DMS53 treated with DMSO at 0.1 percent for 48 hours (cell line): ENCODE measurements at regions not wholly inside any gene's neighbourhood (a gene's known extent, or its start where the extent isn't known, plus 50 kb on each side); places are given as distances from the start of the nearest gene placed in this dataset.

Experiments used
- DNase-seq: peaks from one replicate; lab custom pipeline; 2025; ENCODE audit not compliant: unreplicated experiment; lab: John Stamatoyannopoulos, UW

GRCh38 chr3:180332608-180333007 is 269.4 kb upstream of the TTC14 start:
- DNase-seq = no peak

DNA sequence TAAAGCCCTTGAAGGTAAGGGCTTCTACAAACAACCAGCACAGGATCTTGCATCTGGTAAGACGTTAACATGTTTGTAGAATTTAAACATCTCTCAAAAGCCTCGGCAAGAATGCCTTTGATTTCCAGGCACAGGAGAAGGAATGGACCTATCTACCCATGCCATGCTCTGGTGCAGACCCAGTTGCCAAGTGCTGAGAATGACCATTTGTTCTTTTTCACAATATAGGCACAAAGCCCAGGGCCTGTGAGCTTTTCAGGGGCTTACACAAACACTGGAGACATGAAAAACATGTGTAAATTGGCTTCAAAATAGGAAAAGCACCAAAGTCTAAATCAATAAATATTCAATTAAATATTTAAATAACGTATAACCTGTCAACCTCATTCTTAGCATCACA is 266.9 kb upstream of the TTC14 start:
- DNase-seq = no peak

DNA sequence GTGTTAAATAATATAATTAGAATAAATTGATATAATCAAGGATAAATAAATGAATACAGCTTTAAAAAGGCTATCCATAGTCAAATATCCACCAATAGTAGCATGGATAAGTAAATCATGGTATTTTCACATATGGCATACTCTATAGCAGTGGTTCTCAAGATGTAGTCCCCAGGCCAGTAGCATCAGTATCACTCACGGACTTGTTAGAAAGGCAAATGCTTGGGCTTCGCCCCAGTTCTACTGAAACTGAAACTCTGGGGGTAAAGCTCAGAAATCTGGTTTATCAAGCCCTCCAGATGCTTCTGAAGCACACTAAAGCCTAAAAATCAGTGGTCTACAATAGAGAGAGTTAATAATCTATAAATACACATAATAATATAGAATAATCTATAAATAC is 261.6 kb upstream of the TTC14 start:
- no peak for DNase-seq

DNA sequence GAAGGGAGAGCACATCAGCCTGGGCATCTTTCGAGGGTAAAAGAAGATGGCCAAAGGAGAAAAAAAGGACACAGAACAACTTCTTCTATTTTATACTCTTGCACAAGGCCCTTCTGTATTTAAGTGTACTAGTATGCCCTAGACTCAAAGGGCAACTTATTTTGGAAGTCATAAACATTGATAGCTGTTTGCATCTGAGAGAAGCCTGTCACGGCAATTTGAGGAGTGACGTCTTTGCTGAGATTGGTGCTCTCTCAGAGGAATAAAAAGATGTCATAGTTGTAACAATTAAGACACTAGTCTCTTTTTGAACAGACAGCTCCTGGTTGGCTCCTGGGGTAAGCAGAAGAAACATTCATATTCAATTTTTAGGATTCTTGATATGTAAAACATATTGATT is 260.4 kb upstream of the TTC14 start:
- DNase-seq = no peak

DNA sequence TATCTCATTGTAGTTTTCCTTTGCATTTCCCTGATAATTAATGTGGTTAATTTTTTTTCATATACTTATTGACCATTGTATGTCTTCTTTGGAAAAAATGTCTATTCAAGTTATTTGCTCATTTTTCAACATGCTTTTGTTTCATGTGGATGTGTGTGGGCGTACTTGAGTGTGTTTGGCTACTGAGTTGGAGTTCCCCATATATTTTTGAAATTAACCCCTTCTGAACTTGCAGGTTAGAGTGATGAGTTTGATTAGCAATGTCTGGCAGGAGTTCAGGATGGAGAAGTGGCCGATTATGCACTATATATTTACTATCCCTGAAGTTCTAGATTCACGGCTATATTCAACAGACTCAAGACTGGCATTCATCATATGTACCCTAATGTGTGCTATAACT is 250.4 kb upstream of the TTC14 start:
- DNase-seq = no peak

DNA sequence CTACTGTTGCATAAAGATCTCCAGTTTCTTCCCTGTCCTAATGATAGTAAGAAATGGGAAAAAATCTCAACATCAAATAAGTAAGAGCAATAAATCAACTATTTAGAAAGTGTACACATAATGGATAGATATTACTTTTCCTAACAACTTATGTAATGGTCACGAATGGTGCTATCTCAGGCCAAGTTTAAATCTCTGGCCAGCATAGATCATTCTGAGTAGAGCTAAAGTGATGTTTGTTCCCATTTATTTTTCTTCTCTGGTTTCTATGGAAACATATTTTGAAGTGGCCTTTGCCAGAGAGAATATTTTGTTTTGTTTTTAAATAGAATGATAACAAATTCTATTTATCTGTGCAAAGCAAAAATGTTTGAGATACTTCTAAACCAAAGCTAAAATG is 249.7 kb upstream of the TTC14 start:
- DNase-seq = no peak

GRCh38 chr3:180354214-180354613 is 247.7 kb upstream of the TTC14 start:
- no peak for DNase-seq

- DNase-seq = no peak
These were observed 243.8 kb upstream of the TTC14 start for GRCh38 chr3:180358179-180358578.

DNA sequence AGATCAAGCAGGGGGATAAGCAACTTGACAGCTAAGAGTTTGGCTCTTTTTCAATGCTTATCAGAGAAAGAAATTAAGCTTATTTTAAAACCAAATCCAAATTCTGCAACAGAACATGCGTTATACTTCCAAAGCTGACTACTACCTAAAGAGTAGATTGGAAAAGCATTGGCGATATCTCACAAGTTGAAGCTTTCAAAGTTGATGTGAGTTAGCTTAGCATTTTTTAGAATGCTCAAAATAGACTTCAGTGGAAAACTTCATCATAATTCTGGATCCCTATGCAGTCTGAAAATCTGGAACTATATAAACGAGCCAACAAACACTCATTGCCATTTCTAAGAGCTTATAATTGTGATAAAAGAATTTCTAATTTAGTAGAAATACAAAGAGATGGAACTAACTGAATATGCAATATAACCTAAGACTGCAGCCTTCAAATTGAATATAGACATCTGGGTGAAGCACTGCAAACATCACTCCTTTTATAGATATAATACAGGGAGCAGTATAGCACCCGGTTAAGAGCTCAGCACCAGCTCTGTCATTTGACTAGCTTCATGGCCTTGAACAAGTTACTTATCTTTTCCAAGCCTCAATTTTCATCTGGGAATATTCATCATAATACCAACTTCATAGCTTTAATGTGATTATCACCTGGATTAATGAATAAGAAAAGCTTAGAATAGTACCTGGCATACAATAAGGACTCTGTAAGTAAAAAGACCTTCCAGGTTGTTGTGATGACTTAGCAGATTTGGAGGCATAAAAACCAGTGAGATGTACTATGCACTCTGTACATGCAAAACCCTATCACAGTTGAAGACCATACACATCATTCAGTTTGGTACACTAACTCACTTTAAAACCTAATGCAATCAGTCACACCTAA is 242.7 kb upstream of the TTC14 start:
- no peak for DNase-seq

GRCh38 chr3:180359953-180360279 is 242.0 kb upstream of the TTC14 start:
- no peak for DNase-seq

GRCh38 chr3:180362081-180362480 is 239.9 kb upstream of the TTC14 start:
- DNase-seq = no peak

GRCh38 chr3:180375831-180376230 is 226.1 kb upstream of the TTC14 start:
- DNase-seq = no peak

- no peak for DNase-seq
These were observed 223.5 kb upstream of the TTC14 start for GRCh38 chr3:180378496-180378895.

GRCh38 chr3:180382638-180383180 is 219.3 kb upstream of the TTC14 start:
- DNase-seq = no peak

DNA sequence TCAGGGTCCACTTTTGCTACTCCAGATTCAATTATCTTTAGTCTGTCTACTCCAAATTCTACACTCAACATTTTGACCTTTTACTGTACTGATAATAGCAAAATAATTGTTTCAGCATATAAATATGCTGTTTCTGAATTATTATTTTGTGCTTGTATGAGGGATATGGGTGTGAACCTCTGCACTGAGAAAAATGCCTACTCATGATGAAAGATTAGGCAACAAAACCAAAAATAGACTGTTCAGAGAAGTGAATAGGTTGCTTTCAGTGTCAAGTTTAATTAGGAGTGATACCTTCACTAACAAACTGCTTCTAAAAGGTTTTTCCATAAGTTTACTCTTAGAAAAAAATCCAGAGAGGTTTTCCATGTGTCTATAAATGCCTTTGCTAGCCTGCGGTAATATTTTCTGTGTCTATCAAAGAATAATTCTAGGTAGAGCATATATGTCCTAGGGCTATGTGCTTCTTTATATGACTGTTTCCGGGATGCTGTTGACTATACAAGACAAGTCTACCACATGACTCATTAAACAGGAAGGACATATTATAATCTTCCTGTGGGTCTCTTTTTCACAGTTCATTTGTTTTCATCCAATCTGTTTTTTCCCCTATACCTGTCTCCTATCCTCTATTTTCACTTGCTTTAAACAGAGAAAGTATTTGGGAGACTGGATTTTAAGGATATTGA is 218.5 kb upstream of the TTC14 start:
- DNase-seq = no peak

DNA sequence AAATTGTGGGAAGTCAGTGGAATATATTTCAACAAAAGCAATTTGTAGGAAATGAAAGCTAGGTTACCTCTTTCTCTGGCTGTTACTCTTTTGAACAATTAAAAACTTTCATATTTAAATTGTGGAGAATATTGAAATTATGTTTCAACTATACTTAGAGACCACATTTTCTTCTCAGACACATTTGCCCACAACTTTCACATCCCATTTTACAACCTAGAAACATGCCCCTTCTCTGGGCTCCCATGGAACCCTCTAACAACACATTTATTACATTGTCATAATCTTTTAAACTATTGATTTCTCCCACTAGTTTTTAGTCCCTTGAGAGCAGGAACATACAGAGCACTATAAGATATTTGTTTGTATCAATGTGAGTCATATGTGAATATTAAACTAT is 211.7 kb upstream of the TTC14 start:
- DNase-seq = no peak

DNA sequence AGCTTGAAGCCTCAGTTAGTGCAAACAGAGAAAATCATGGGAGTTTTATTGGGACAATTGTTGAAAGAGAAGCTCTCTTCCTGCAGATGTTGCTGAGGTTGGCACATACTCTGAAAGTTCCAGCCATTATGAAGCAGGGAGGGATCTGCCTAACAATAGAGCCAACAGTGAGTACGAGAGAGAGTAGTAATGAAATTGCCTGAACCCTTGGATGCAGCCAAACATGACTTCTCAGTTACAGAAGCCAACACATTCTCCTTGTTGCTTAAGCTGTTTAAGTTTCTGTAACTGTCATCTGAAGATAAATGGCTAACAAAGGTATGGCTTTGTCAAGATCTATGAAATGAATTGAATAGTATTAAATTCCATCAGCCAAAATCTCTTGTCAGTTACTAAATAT is 211.0 kb upstream of the TTC14 start:
- no peak for DNase-seq

GRCh38 chr3:180401226-180401625 is 200.7 kb upstream of the TTC14 start:
- DNase-seq = no peak

- no peak for DNase-seq
These were observed 199.4 kb upstream of the TTC14 start for GRCh38 chr3:180402471-180403073.

DNA sequence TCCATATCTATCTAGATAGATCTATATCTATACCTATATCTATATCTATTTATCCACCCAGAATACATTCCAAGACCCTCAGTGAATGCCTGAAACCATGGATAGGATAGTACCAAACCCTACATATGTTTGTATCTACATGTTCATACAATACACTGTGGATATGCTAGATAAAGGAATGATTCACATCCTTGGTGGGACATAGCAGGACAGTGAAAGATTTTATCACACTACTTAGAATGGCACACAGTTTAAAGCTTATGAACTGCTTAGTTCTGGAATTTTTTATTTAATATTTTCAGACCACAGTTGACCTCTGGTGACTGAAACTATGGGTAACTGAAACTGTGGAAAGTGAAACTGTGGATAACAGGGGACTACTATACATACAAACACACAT is 198.8 kb upstream of the TTC14 start:
- DNase-seq = no peak

GRCh38 chr3:180408654-180409053 is 193.3 kb upstream of the TTC14 start:
- no peak for DNase-seq

GRCh38 chr3:180409170-180409569 is 192.8 kb upstream of the TTC14 start:
- DNase-seq = no peak
